IMR-90 (cell line): ENCODE measurements at regions not wholly inside any gene's neighbourhood (a gene's known extent, or its start where the extent isn't known, plus 50 kb on each side); places are given as distances from the start of the nearest gene placed in this dataset.

ENCODE experiments used
- MAFK ChIP-seq: IDR thresholded peaks from 2 replicates; pipeline ENCODE4 v1.6.1; 2012; ENCODE audit warnings: low read depth, low read length, improper control_type of control experiment
- POLR2A ChIP-seq: IDR thresholded peaks from 2 replicates; pipeline ENCODE4 v1.6.1; 2012; ENCODE audit warnings: mild to moderate bottlenecking, low read depth, low read length
- RCOR1 ChIP-seq: IDR thresholded peaks from 2 replicates; pipeline ENCODE4 v1.6.1; 2012; ENCODE audit warnings: mild to moderate bottlenecking, low read length, improper control_type of control experiment; ENCODE audit not compliant: insufficient replicate concordance
- TF ChIP-seq, protein P1 (sequence below): conservative IDR thresholded peaks from 2 replicates; pipeline ENCODE4 v1.5.1; 2012; ENCODE audit warnings: mild to moderate bottlenecking, low read depth, low read length, improper control_type of control experiment

DNA sequence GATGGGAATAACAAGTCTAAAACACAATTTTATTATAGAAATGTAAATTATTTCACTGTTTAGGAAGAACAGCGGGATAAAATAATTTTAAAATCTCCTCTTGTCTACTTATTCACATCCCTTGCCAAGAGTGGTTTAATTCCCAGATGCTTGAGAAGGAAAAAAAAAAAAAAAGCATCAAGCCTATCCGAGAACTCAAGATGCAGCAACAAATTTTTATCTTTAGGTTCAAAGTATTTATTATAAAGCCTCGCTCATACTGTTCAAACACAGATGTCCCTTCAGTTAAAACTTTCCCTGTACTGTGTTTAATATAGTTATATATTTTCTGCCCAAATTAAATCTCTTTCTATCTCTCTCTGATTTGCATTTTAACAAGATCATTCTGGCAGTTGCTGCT lies 1615.8 kb downstream of the PLA2G4A start:
- no peak for TF ChIP-seq MAFK
- TF ChIP-seq, protein P1, sequence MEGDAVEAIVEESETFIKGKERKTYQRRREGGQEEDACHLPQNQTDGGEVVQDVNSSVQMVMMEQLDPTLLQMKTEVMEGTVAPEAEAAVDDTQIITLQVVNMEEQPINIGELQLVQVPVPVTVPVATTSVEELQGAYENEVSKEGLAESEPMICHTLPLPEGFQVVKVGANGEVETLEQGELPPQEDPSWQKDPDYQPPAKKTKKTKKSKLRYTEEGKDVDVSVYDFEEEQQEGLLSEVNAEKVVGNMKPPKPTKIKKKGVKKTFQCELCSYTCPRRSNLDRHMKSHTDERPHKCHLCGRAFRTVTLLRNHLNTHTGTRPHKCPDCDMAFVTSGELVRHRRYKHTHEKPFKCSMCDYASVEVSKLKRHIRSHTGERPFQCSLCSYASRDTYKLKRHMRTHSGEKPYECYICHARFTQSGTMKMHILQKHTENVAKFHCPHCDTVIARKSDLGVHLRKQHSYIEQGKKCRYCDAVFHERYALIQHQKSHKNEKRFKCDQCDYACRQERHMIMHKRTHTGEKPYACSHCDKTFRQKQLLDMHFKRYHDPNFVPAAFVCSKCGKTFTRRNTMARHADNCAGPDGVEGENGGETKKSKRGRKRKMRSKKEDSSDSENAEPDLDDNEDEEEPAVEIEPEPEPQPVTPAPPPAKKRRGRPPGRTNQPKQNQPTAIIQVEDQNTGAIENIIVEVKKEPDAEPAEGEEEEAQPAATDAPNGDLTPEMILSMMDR = no peak
- TF ChIP-seq RCOR1 = no peak
- no peak for TF ChIP-seq POLR2A
